ENCODE measurements at regions not wholly inside any gene's neighbourhood (a gene's known extent, or its start where the extent isn't known, plus 50 kb on each side); places are given as distances from the start of the nearest gene placed in this dataset.

DNA sequence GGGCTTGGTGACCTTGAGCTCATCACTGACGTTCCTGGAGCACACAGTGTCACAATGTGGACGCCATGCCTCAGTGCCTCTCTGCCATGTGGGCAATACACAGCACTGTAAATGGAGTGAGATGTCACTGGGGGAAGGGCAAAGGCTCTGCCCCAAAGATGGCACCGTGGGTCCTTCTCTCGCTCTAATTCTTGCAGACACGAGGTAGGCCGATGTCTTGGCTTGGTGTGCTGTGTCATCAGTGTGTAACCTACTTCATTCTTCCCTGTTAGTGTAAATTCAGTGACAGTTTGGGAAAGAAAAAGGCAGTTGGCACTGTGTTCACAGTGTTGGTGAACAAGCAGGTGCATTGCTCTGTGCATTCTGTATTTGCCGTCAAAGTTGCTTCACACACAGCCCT lies 309.3 kb upstream of the MYT1L start:
- intact Hi-C loops (cut with DNase I; ENCODE audit: low total_unique reads) (no loop called here), in situ Hi-C loops (cut with MboI; ENCODE audit: low pct_ligation_motif_present in 1 of 4, low pct_unique_long_range_greater_than_20kb in 1 of 4, low sequenced_read_pairs in 3 of 4) (no loop called here)
- WGBS, 2 donors (ENCODE audit: low coverage in 1 of 2), result 89 to 90% methylated on average over 4 to 7 of the region's 7 CpGs
- Histone ChIP-seq H3K4me3 (no peak overlapping the region), H3K36me3 (no peaks in the 10 kb centered on the region), H3K4me1 (no peaks in the 10 kb centered on the region), H3K9me3 (no peaks in the 10 kb centered on the region), H3K27ac (no peak overlapping the region), H3K27me3 (no peaks in the 10 kb centered on the region)
- no peak for DNase-seq
- TF ChIP-seq, protein P1, sequence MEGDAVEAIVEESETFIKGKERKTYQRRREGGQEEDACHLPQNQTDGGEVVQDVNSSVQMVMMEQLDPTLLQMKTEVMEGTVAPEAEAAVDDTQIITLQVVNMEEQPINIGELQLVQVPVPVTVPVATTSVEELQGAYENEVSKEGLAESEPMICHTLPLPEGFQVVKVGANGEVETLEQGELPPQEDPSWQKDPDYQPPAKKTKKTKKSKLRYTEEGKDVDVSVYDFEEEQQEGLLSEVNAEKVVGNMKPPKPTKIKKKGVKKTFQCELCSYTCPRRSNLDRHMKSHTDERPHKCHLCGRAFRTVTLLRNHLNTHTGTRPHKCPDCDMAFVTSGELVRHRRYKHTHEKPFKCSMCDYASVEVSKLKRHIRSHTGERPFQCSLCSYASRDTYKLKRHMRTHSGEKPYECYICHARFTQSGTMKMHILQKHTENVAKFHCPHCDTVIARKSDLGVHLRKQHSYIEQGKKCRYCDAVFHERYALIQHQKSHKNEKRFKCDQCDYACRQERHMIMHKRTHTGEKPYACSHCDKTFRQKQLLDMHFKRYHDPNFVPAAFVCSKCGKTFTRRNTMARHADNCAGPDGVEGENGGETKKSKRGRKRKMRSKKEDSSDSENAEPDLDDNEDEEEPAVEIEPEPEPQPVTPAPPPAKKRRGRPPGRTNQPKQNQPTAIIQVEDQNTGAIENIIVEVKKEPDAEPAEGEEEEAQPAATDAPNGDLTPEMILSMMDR (IDR thresholded peaks at IDR 0.05), result no peak
- no peak for TF ChIP-seq POLR2AphosphoS5 (IDR thresholded peaks at IDR 0.05)
- no peak for TF ChIP-seq POLR2A (IDR thresholded peaks at IDR 0.05)
- no peak for TF ChIP-seq EP300 (IDR thresholded peaks at IDR 0.05; ENCODE audit: low read depth)

DNA sequence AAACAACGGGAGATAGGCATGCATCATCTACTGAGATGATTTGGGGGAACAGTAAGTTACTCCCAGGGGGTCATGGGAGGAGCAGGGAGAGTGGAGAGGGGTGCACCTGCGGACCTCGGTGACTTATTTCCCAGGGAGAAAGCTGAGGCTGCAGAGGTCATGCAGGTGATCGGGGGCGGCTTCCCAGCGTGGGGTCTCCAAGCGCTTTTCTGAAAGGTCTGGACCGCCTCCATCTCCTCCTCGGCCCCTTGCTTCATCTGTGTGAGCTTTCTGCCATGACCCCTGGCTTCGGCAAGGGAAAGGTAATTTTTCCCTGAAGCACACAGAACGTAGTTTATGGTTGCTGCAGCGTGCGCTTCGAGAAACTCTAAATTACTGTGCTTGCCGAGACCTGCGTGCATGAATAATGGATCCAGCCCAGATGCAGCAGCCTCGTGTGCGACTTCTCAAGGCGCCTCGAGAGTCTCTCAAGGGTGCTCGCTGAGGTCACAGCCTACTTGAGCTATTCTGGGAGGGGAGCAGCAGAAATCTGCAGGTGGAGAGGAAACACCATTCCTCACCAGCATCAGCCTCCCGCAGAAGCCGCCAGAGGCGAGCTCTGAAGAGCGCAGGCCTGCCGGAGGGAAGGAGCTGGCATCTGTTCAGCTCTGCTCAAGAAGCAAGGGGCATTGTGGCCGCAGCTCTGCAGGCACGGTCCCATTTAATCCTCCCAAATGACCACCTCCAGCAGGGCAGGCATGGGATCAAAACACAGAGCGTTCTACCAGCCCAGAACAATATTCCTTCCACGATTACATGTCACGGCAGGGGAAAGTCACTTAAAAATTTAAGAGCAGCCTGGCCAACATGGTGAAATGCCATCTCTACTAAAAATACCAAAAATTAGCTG lies 308.4 kb upstream of the MYT1L start:
- TF ChIP-seq POLR2AphosphoS5 (IDR thresholded peaks at IDR 0.05) (no peak), POLR2A (IDR thresholded peaks at IDR 0.05) (no peak), EP300 (IDR thresholded peaks at IDR 0.05; ENCODE audit: low read depth) (no peak)
- TF ChIP-seq, protein P1 (IDR thresholded peaks at IDR 0.05), result no peak
- 40 to 62% methylated on average over 1 to 31 of the region's 31 CpGs for WGBS, 2 donors (ENCODE audit: low coverage in 1 of 2)

DNA sequence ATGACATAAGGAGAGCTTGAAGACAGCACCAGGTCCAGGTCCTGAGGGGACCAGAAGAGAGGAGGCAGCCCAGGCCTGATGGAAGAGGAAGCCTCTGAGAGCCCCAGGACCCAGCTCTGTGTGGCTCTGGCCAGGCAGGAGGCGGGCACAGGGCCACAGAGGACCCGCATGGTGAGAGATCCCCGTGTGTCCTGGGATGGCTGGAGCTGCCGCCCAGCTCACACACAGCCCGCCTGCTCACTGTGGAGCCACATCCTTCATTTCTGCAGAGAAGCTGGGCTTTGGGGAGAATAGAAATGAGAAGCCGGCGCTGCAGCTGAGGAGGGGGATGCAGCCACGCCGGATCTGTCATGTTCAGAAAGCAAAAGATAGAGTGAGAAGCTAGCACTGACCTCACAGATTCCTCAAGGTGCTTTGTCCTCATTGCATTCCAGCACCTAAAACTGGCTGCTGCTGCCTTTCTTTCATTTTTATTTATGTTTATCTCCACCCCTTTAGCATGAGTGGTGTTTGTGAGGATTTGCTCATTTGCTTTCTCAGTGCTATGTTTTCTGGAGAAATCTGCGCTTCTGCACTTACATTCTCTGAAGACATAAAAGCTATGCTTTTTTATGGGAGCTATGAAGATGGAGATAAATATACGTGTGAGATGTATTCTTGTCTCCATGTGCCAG lies 307.6 kb upstream of the MYT1L start:
- Histone ChIP-seq H3K4me3 (no peak overlapping the region), H3K4me1 (no peaks in the 10 kb centered on the region), H3K36me3 (no peaks in the 10 kb centered on the region), H3K9me3 (no peaks in the 10 kb centered on the region), H3K27me3 (no peaks in the 10 kb centered on the region), H3K27ac (no peak overlapping the region)
- intact Hi-C loops (cut with DNase I; ENCODE audit: low total_unique reads) (no loop called here), in situ Hi-C loops (cut with MboI; ENCODE audit: low pct_ligation_motif_present in 1 of 4, low pct_unique_long_range_greater_than_20kb in 1 of 4, low sequenced_read_pairs in 3 of 4) (no loop called here)
- TF ChIP-seq EP300 (IDR thresholded peaks at IDR 0.05; ENCODE audit: low read depth), result no peak
- TF ChIP-seq, protein P1 (IDR thresholded peaks at IDR 0.05), result no peak
- TF ChIP-seq POLR2AphosphoS5 (IDR thresholded peaks at IDR 0.05), result no peak
- no peak for TF ChIP-seq POLR2A (IDR thresholded peaks at IDR 0.05)
- no peak for DNase-seq
- WGBS, 2 donors (ENCODE audit: low coverage in 1 of 2), result 78 to 88% methylated on average over 2 to 11 of the region's 11 CpGs

More for the DNA sequence above, 308.4 kb upstream of the MYT1L start:
- Histone ChIP-seq H3K4me3 (no peak overlapping the region), H3K9me3 (no peaks in the 10 kb centered on the region), H3K36me3 (no peaks in the 10 kb centered on the region), H3K27me3 (no peaks in the 10 kb centered on the region), H3K27ac (no peak overlapping the region), H3K4me1 (no peaks in the 10 kb centered on the region)
- no peak for DNase-seq
- in situ Hi-C loops (cut with MboI; ENCODE audit: low pct_ligation_motif_present in 1 of 4, low pct_unique_long_range_greater_than_20kb in 1 of 4, low sequenced_read_pairs in 3 of 4) (no loop called here), intact Hi-C loops (cut with DNase I; ENCODE audit: low total_unique reads) (no loop called here)

DNA sequence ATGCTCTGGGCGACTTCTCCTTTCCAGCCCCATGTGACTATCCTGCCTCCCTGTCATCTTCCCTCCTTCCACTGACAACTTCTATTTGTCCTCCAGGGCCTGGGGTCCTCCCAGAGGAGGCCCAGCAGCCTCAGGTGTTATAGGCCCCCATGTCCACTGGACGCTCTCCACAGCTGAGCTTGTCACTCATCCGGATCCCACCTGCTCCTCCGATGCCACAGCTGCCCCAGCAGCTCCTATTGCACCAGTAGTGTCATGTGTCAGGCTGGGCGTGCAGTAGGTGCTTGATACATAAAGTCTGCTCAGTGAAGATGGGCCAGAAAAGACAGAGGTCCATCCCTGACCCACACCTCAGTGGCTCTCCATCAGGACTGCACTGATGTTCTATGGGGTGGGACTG lies 305.7 kb upstream of the MYT1L start:
- Histone ChIP-seq H3K9me3 (no peaks in the 10 kb centered on the region), H3K27ac (no peak overlapping the region), H3K36me3 (no peaks in the 10 kb centered on the region), H3K27me3 (no peaks in the 10 kb centered on the region), H3K4me1 (no peaks in the 10 kb centered on the region), H3K4me3 (no peak overlapping the region)
- in situ Hi-C loops (cut with MboI; ENCODE audit: low pct_ligation_motif_present in 1 of 4, low pct_unique_long_range_greater_than_20kb in 1 of 4, low sequenced_read_pairs in 3 of 4) (no loop called here), intact Hi-C loops (cut with DNase I; ENCODE audit: low total_unique reads) (no loop called here)
- no peak for TF ChIP-seq EP300 (IDR thresholded peaks at IDR 0.05; ENCODE audit: low read depth)
- TF ChIP-seq, protein P1 (IDR thresholded peaks at IDR 0.05), result no peak
- no peak for TF ChIP-seq POLR2AphosphoS5 (IDR thresholded peaks at IDR 0.05)
- TF ChIP-seq POLR2A (IDR thresholded peaks at IDR 0.05), result no peak
- no peak for DNase-seq
- WGBS, 2 donors (ENCODE audit: low coverage in 1 of 2), result 60 to 88% methylated on average over 1 to 5 of the region's 5 CpGs
